GM18873 (cell line): ENCODE measurements at regions not wholly inside any gene's neighbourhood (a gene's known extent, or its start where the extent isn't known, plus 50 kb on each side); places are given as distances from the start of the nearest gene placed in this dataset.

ENCODE experiments used
- ATAC-seq: cut with Tn5 transposase; IDR thresholded peaks from one replicate; pipeline ENCODE4 v1.9.1; 2021; ENCODE audit warnings: mild to moderate bottlenecking, moderate library complexity, moderate number of reproducible peaks; ENCODE audit not compliant: unreplicated experiment, low FRiP score

- no peak for ATAC-seq
Measured at GRCh38 chr12:115023279-115024265, 339.6 kb upstream of the TBX3 start.

GRCh38 chr12:115020091-115020490, 336.1 kb upstream of the TBX3 start:
- no peak for ATAC-seq

- ATAC-seq: no peak
Measured at GRCh38 chr12:115017346-115017745, 333.4 kb upstream of the TBX3 start.

- no peak for ATAC-seq
Measured at GRCh38 chr12:115013236-115013981, 329.4 kb upstream of the TBX3 start.

GRCh38 chr12:115012861-115013235, 328.9 kb upstream of the TBX3 start:
- ATAC-seq: no peak

- no peak for ATAC-seq
Measured at GRCh38 chr12:115011703-115012102, 327.7 kb upstream of the TBX3 start.

- ATAC-seq: no peak
Measured at GRCh38 chr12:115010324-115010995, 326.5 kb upstream of the TBX3 start.

- peak; percentile 90 for ATAC-seq
Measured at GRCh38 chr12:115008929-115009328, 325.0 kb upstream of the TBX3 start.

GRCh38 chr12:115004470-115005146, 320.6 kb upstream of the TBX3 start:
- no peak for ATAC-seq

GRCh38 chr12:115002434-115002833, 318.5 kb upstream of the TBX3 start:
- no peak for ATAC-seq

GRCh38 chr12:115001571-115002180, 317.7 kb upstream of the TBX3 start:
- ATAC-seq: no peak

- ATAC-seq: peak; percentile 64
Measured at GRCh38 chr12:115000038-115000437, 316.1 kb upstream of the TBX3 start.

- ATAC-seq: no peak
Measured at GRCh38 chr12:114998750-114999128, 314.8 kb upstream of the TBX3 start.

- ATAC-seq: no peak
Measured at GRCh38 chr12:114998118-114998749, 314.3 kb upstream of the TBX3 start.

GRCh38 chr12:114996382-114996781, 312.4 kb upstream of the TBX3 start:
- ATAC-seq: no peak

- no peak for ATAC-seq
Measured at GRCh38 chr12:114995891-114996290, 311.9 kb upstream of the TBX3 start.

- ATAC-seq: no peak
Measured at GRCh38 chr12:114993165-114993564, 309.2 kb upstream of the TBX3 start.

- ATAC-seq: no peak
Measured at GRCh38 chr12:114992443-114992842, 308.5 kb upstream of the TBX3 start.

- ATAC-seq: no peak
Measured at GRCh38 chr12:114990381-114990780, 306.4 kb upstream of the TBX3 start.

- ATAC-seq: no peak
Measured at GRCh38 chr12:114986849-114987248, 302.9 kb upstream of the TBX3 start.
